Heart right ventricle (tissue), 16 donors: ENCODE measurements at regions not wholly inside any gene's neighbourhood (a gene's known extent, or its start where the extent isn't known, plus 50 kb on each side); places are given as distances from the start of the nearest gene placed in this dataset.

Experiments used
- ATAC-seq, 8 donors: fragments of 200-7000 bp; cut with Tn5 transposase; one replicate each; pipeline ENCODE4 v1.9.1; 2020; ENCODE audit warnings: mild to moderate bottlenecking in 8 of 8, moderate library complexity in 8 of 8, moderate number of reproducible peaks in 1 of 8
- DNase-seq, 2 donors: peaks; one replicate each; pipeline ENCODE4 v3.0.0-alpha.2; 2020
- H3K27ac ChIP-seq, 10 donors: fragments of 200-600 bp; sonication (generic) in 2 of 10; one replicate each; pipeline versions ENCODE4 v1.5.0 to v1.8.0; 2020 to 2022; ENCODE audit warnings: mild to moderate bottlenecking in 3 of 10
- H3K27me3 ChIP-seq, 7 donors: fragments of 200-600 bp; one replicate each; pipeline ENCODE4 v1.8.0; 2021 to 2022; ENCODE audit warnings: mild to moderate bottlenecking in 2 of 7
- H3K36me3 ChIP-seq, 9 donors: fragments of 200-600 bp; sonication (generic) in 1 of 9; one replicate each; pipeline versions ENCODE4 v1.5.0 to v1.8.0; 2020 to 2022; ENCODE audit warnings: mild to moderate bottlenecking in 2 of 9
- H3K4me1 ChIP-seq, 9 donors: fragments of 200-600 bp; sonication (generic) in 1 of 9; one replicate each; pipeline versions ENCODE4 v1.5.0 to v1.8.0; 2020 to 2022; ENCODE audit warnings: mild to moderate bottlenecking in 4 of 9
- H3K4me3 ChIP-seq, 10 donors: fragments of 200-600 bp; sonication (generic) in 2 of 10; one replicate each; pipeline versions ENCODE4 v1.5.0 to v1.8.0; 2020 to 2022; ENCODE audit warnings: mild to moderate bottlenecking in 7 of 10, moderate library complexity in 2 of 10
- H3K9me3 ChIP-seq, 11 donors: fragments of 200-600 bp in 10 of 11; sonication (generic) in 2 of 11; one replicate each; pipeline versions ENCODE4 v1.5.0 to v1.8.0; 2013 to 2022; ENCODE audit warnings: mild to moderate bottlenecking in 2 of 11, control low read depth in 1 of 11, moderate library complexity in 1 of 11
- CTCF ChIP-seq, 9 donors: fragments of 200-600 bp; sonication (generic) in 2 of 9; IDR thresholded peaks; one replicate each; pipeline versions ENCODE4 v1.5.0 to v1.8.0; 2021 to 2022; ENCODE audit warnings: antibody characterized with exemption in 9 of 9, mild to moderate bottlenecking in 5 of 9, moderate library complexity in 1 of 9
- WGBS, 2 donors: extraction: QIAGEN DNeasy Blood & Tissue Kit; methylation state at CpG; one replicate each; pipeline ENCODE4 v1.1.7; 2013; ENCODE audit warnings: inconsistent platforms in 1 of 2; 5-methylcytosine and 5-hydroxymethylcytosine counted together
- intact Hi-C, 10 donors: fragments of 100-400 bp; cut with DNase I; formaldehyde crosslinking; loops; one replicate each; pipeline versions ENCODE4 v1.11.1 to v1.14.2; 2022
- donor health status: Arrhythmogenic right ventricular cardiomyopathy.
- donor health status: ischemic (EF 13 %, LVEDD 7.1; RV severe dilation, severe dysfunction).
- donor health status: healthy with polysubstance abuse.
- donor health status: DM: no; HTN: yes; CAD: no.
- donor health status: DM: no; HTN: no; CAD: no.
- donor health status: ischemic (EF 25% LVEDD 6.9; RV normal size, moderate dysfunction).
- donor health status: ischemic (EF 25% LVEDD 5.7; RV mildly dilated, moderate dysfunction).
- donor health status: healthy.
- donor health status: DM: yes; HTN: yes; CAD: no.
- donor health status: Ischemic cardiomyopathy.
- donor health status: ischemic (EF 35%, LVEDD 5.7; RV mildly dilated, moderate dysfunction).
- donor health status: nonischemic (EF 11% LVEDD 7.7; RV severe dilation, severe dysfunction).
- donor health status: DM: yes; HTN: yes; CAD: no.
- donor health status: PGD.
- donor health status: ischemic (EF 29% LVEDD 5.4; RV normal size, mild dysfunction).
- donor health status: nonischemic (EF 23%, LVEDD 6.1; RV moderate dilation, normal function).

- no peaks in the 10 kb centered on the region for H3K36me3 ChIP-seq
- no peaks in the 10 kb centered on the region for H3K27me3 ChIP-seq
- no peak for TF ChIP-seq CTCF (IDR thresholded peaks at IDR 0.05)
- H3K27ac ChIP-seq: no peak overlapping the region
- no peak overlapping the region for H3K4me3 ChIP-seq
- no peaks in the 10 kb centered on the region for H3K4me1 ChIP-seq
- WGBS, 2 donors: 79 to 83% methylated on average over 4 of the region's 4 CpGs
- H3K9me3 ChIP-seq: peaks cover 0 to 43% (median 12%) of the 10 kb centered on the region in 11 donors
- no peak for DNase-seq
- ATAC-seq: no peak
- intact Hi-C loops: no loop called here
Observed at GRCh38 chr17:53058031-53058430, 764.7 kb upstream of the KIF2B start.

GRCh38 chr17:53046781-53047180, 775.9 kb upstream of the KIF2B start:
- H3K9me3 ChIP-seq: peaks cover 0 to 23% (median 0%) of the 10 kb centered on the region in 11 donors
- H3K27ac ChIP-seq: no peak overlapping the region
- H3K4me1 ChIP-seq: no peaks in the 10 kb centered on the region
- WGBS, 2 donors: 67 to 68% methylated on average over 2 of the region's 2 CpGs
- DNase-seq: no peak
- no peak for TF ChIP-seq CTCF (IDR thresholded peaks at IDR 0.05)
- H3K27me3 ChIP-seq: no peaks in the 10 kb centered on the region
- H3K36me3 ChIP-seq: no peaks in the 10 kb centered on the region
- no peak overlapping the region for H3K4me3 ChIP-seq
- intact Hi-C loops: no loop called here
- ATAC-seq: no peak

GRCh38 chr17:53039981-53040380, 782.7 kb upstream of the KIF2B start:
- no peak for DNase-seq
- H3K27ac ChIP-seq: no peak overlapping the region
- intact Hi-C loops: no loop called here

GRCh38 chr17:53033297-53033696, 789.4 kb upstream of the KIF2B start:
- H3K9me3 ChIP-seq: peaks cover 0 to 23% (median 6%) of the 10 kb centered on the region in 11 donors
- H3K4me3 ChIP-seq: no peak overlapping the region
- ATAC-seq: no peak
- no peaks in the 10 kb centered on the region for H3K27me3 ChIP-seq
- H3K27ac ChIP-seq: no peak overlapping the region
- no peak for DNase-seq
- H3K4me1 ChIP-seq: no peaks in the 10 kb centered on the region
- intact Hi-C loops: no loop called here
- no peak for TF ChIP-seq CTCF (IDR thresholded peaks at IDR 0.05)
- H3K36me3 ChIP-seq: no peaks in the 10 kb centered on the region

More at GRCh38 chr17:53039981-53040380, 782.7 kb upstream of the KIF2B start:
- no peaks in the 10 kb centered on the region for H3K36me3 ChIP-seq
- no peaks in the 10 kb centered on the region for H3K4me1 ChIP-seq
- H3K9me3 ChIP-seq: peaks cover 0 to 15% (median 0%) of the 10 kb centered on the region in 11 donors
- no peaks in the 10 kb centered on the region for H3K27me3 ChIP-seq
- ATAC-seq: no peak
- no peak for TF ChIP-seq CTCF (IDR thresholded peaks at IDR 0.05)
- H3K4me3 ChIP-seq: no peak overlapping the region
